A549 (cell line): ENCODE measurements at regions not wholly inside any gene's neighbourhood (a gene's known extent, or its start where the extent isn't known, plus 50 kb on each side); places are given as distances from the start of the nearest gene placed in this dataset.
A peak's percentile ranks its signal among the peaks of the same experiment; 100 is the strongest.
"Not testable (repeated sequence)": the region's sequence is repeated elsewhere in the genome, so short reads cannot be mapped to it uniquely, and the experiment has no call there.

Experiments used
- ATAC-seq, 2 experiments: fragments of 200-7000 bp in 1 of 2; fragments of >200 bp in 1 of 2; cut with Nextera tagmentation in 1 of 2; cut with Tn5 transposase in 1 of 2; 3 replicates each; pipeline versions ENCODE4 v1.8.0 to v1.9.1; 2018 to 2020; ENCODE audit warnings: mild to moderate bottlenecking in 1 of 2, moderate library complexity in 1 of 2
- CTCF ChIA-PET: fragments of 300-600 bp; sonication (Branson Sonifier 250); formaldehyde crosslinking; extraction: SDS; loops from one replicate; lab custom pipeline; 2021; ENCODE audit warnings: antibody characterized with exemption, inconsistent platforms; lab: Yijun Ruan, JAX
- POLR2A ChIA-PET: fragments of 350-600 bp; formaldehyde crosslinking; extraction: SDS; loops from one replicate; lab custom pipeline; 2021; ENCODE audit warnings: antibody characterized with exemption, inconsistent platforms; lab: Yijun Ruan, JAX
- DNase-seq, 2 experiments: peaks; one replicate each; pipeline versions ENCODE4 v3.0.0 to v3.0.0-alpha.2; 2011 to 2016; ENCODE audit warnings: low read depth in 1 of 2, low spot score in 1 of 2
- FAIRE-seq: peaks from 2 replicates; lab custom pipeline; 2011; peaks lifted over from hg19 to GRCh38; lab: Jason Lieb, UNC
- H3K27ac ChIP-seq, 2 experiments: fragments of >200 bp; sonication (Bioruptor Twin); formaldehyde crosslinking; 3 replicates each; pipeline ENCODE4 v1.5.1; 2016 to 2017
- H3K4me1 ChIP-seq: fragments of >200 bp; sonication (Bioruptor Twin); formaldehyde crosslinking; 3 replicates; pipeline ENCODE4 v1.6.1; 2016
- H3K4me2 ChIP-seq: fragments of >200 bp; sonication (Bioruptor Twin); formaldehyde crosslinking; 3 replicates; pipeline ENCODE4 v1.6.1; 2016
- H3K4me3 ChIP-seq: fragments of >200 bp; sonication (Bioruptor Twin); formaldehyde crosslinking; 3 replicates; pipeline ENCODE4 v1.5.1; 2016
- H3K9me3 ChIP-seq: fragments of >200 bp; sonication (Bioruptor Twin); formaldehyde crosslinking; 3 replicates; pipeline ENCODE4 v1.6.1; 2016
- CHD4 ChIP-seq: fragments of 200-600 bp; sonication (generic); IDR thresholded peaks from 2 replicates; pipeline ENCODE4 v1.6.1; 2016; ENCODE audit warnings: antibody characterized with exemption, mild to moderate bottlenecking, borderline replicate concordance
- HOXB5 ChIP-seq: fragments of 250-450 bp; sonication (Bioruptor Pico); IDR thresholded peaks from 2 replicates; pipeline ENCODE4 v1.5.0; 2020; ENCODE audit warnings: mild to moderate bottlenecking, moderate library complexity
- JUNB ChIP-seq: fragments of >200 bp; sonication (Bioruptor Twin); formaldehyde crosslinking; IDR thresholded peaks from 2 replicates; pipeline ENCODE4 v1.6.1; 2016
- KDM1A ChIP-seq: fragments of 200-600 bp; sonication (generic); IDR thresholded peaks from 2 replicates; pipeline ENCODE4 v1.6.1; 2016; ENCODE audit warnings: low read depth, mild to moderate bottlenecking
- MAZ ChIP-seq: fragments of 150-350 bp; IDR thresholded peaks from 2 replicates; pipeline ENCODE4 v1.6.1; 2014; ENCODE audit warnings: antibody characterized with exemption, low read depth, low read length, borderline replicate concordance
- MYC ChIP-seq: IDR thresholded peaks from 2 replicates; pipeline ENCODE4 v1.6.1; 2012; ENCODE audit warnings: mild to moderate bottlenecking, inconsistent platforms, low read length, improper control_type of control experiment, borderline replicate concordance
- RCOR1 ChIP-seq: fragments of 150-350 bp; IDR thresholded peaks from 2 replicates; pipeline ENCODE4 v1.6.1; 2014; ENCODE audit warnings: antibody characterized with exemption, low read length, low read depth
- ZFP36 ChIP-seq: fragments of 450-650 bp; IDR thresholded peaks from 2 replicates; pipeline ENCODE4 v1.6.1; 2014; ENCODE audit warnings: borderline replicate concordance; ENCODE audit not compliant: partially characterized antibody
- ZNF302 ChIP-seq: fragments of 250-450 bp; sonication (Bioruptor Pico); IDR thresholded peaks from 2 replicates; pipeline ENCODE4 v1.9.0; 2021; ENCODE audit warnings: inconsistent platforms, mild to moderate bottlenecking, moderate library complexity
- WGBS: methylation state at CpG from one replicate; pipeline ENCODE4 v1.1.6; 2017; ENCODE audit errors: missing lambda C conversion rate; 5-methylcytosine and 5-hydroxymethylcytosine counted together
- TF ChIP-seq, protein P1 (sequence below): fragments of 200-600 bp; sonication (generic); IDR thresholded peaks from 2 replicates; pipeline ENCODE4 v1.6.1; 2016; ENCODE audit warnings: antibody characterized with exemption, mild to moderate bottlenecking, moderate library complexity
- TF ChIP-seq, protein P2 (sequence below): IDR thresholded peaks from 2 replicates; pipeline ENCODE4 v1.6.1; 2012

DNA sequence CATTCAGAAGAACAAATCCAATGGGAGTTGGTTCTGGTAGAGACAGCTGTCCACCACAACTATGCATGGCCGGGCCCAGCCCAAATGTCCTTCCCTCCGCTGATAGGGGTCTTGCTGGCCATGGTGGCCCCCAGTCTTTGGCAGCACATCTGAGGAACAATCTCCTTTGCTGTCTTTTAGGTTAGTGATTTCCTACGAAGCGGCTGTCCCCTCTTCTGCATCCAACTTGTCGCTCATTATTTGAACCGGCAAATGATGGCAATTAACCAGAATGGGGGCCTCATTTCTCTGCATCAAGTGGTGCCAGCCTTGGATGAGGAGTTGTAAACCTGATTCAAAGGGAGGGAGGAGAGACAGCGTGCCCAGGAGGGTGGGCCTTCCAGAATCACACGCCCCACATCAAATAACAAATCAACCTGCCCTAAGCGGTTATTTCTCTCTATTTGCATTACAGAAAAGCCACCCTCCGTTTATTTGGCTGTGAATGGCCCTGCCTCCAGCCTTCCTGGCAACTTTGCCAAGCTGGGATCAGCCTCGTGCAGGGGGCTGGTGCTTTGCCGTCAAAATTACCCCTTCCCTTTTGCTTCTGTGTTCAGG lies 156.5 kb downstream of the RGS9 start:
- no peak for DNase-seq
- no peak for TF ChIP-seq MYC
- TF ChIP-seq JUNB: no peak
- TF ChIP-seq CHD4: no peak
- no peak for FAIRE-seq
- H3K9me3 ChIP-seq: no peaks in the 10 kb centered on the region
- H3K4me1 ChIP-seq: no peaks in the 10 kb centered on the region
- 67% methylated on average over 12 of the region's 12 CpGs for WGBS
- H3K4me2 ChIP-seq: no peak overlapping the region
- peak in 1 of 2 experiments; percentile 30; a peak in 2 of 6 replicates for ATAC-seq
- ChIA-PET POLR2A (no interaction called here), CTCF (interaction anchor here (0.6 to 6.2 kb wide), 64 partner anchors 8 to 1609 kb away, joined by 3 to 101 read pairs (median 4); no protein-coding TSS in a partner anchor)
- H3K27ac ChIP-seq: no peak overlapping the region
- H3K4me3 ChIP-seq: no peak overlapping the region

DNA sequence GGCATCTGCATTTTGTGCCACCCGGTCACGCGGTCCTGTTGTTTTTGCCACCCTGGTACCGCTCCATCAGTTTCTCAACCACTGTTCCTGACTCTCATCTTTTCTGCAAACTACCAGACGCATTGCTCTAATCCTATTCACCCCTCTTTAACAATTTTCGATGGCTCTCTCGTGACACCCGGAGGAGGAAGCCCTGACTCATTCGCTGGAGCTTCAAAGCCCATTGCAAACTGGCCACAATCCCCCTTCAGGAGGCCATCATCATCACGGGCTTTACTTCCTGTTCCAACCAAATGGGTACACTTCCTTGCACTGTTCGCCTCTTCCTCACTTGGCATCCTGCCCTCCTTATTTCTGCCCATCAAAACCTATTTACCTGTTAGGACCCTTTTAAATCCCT lies 155.3 kb downstream of the RGS9 start:
- H3K4me3 ChIP-seq: no peak overlapping the region
- no peaks in the 10 kb centered on the region for H3K4me1 ChIP-seq
- DNase-seq (no peak), FAIRE-seq (no peak), ATAC-seq (no peak)
- ChIA-PET POLR2A (no interaction called here), CTCF (interaction anchor here (0.8 to 6.2 kb wide), 11 partner anchors 11 to 873 kb away, joined by 3 to 101 read pairs (median 8); no protein-coding TSS in a partner anchor)
- no peak overlapping the region for H3K27ac ChIP-seq
- TF ChIP-seq, protein P1, sequence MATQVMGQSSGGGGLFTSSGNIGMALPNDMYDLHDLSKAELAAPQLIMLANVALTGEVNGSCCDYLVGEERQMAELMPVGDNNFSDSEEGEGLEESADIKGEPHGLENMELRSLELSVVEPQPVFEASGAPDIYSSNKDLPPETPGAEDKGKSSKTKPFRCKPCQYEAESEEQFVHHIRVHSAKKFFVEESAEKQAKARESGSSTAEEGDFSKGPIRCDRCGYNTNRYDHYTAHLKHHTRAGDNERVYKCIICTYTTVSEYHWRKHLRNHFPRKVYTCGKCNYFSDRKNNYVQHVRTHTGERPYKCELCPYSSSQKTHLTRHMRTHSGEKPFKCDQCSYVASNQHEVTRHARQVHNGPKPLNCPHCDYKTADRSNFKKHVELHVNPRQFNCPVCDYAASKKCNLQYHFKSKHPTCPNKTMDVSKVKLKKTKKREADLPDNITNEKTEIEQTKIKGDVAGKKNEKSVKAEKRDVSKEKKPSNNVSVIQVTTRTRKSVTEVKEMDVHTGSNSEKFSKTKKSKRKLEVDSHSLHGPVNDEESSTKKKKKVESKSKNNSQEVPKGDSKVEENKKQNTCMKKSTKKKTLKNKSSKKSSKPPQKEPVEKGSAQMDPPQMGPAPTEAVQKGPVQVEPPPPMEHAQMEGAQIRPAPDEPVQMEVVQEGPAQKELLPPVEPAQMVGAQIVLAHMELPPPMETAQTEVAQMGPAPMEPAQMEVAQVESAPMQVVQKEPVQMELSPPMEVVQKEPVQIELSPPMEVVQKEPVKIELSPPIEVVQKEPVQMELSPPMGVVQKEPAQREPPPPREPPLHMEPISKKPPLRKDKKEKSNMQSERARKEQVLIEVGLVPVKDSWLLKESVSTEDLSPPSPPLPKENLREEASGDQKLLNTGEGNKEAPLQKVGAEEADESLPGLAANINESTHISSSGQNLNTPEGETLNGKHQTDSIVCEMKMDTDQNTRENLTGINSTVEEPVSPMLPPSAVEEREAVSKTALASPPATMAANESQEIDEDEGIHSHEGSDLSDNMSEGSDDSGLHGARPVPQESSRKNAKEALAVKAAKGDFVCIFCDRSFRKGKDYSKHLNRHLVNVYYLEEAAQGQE: no peak
- TF ChIP-seq RCOR1: no peak
- no peak for TF ChIP-seq MAZ
- TF ChIP-seq, protein P2, sequence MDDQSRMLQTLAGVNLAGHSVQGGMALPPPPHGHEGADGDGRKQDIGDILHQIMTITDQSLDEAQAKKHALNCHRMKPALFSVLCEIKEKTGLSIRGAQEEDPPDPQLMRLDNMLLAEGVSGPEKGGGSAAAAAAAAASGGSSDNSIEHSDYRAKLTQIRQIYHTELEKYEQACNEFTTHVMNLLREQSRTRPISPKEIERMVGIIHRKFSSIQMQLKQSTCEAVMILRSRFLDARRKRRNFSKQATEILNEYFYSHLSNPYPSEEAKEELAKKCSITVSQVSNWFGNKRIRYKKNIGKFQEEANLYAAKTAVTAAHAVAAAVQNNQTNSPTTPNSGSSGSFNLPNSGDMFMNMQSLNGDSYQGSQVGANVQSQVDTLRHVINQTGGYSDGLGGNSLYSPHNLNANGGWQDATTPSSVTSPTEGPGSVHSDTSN: no peak
- no peak for TF ChIP-seq ZNF302 (CRISPR knock-in tag)
- TF ChIP-seq ZFP36: no peak
- no peak for TF ChIP-seq KDM1A
- no peak overlapping the region for H3K4me2 ChIP-seq
- WGBS: 51% methylated on average over 11 of the region's 11 CpGs
- H3K9me3 ChIP-seq: no peaks in the 10 kb centered on the region

DNA sequence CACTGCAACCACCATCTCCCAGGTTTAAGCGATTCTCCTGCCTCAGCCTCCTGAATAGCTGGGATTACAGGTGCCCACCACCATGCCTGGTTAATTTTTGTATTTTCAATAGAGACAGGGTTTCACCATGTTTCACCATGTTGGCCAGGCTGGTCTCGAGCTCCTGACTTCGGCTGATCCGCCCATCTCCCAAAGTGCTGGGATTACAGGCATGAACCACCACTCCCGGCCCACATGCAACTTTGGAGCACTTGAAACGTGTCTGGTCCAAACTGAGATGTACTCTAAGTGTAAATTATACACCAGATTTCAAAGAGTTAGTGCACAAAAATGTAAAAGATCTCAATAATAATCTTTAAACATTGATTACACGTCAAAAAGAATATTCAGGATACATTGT lies 154.1 kb downstream of the RGS9 start:
- WGBS: 55% methylated on average over 7 of the region's 7 CpGs
- ATAC-seq, DNase-seq, H3K4me1 ChIP-seq, H3K9me3 ChIP-seq, FAIRE-seq, H3K4me3 ChIP-seq, H3K4me2 ChIP-seq, POLR2A ChIA-PET, H3K27ac ChIP-seq: not testable (repeated sequence)
- CTCF ChIA-PET: interaction anchor here (5.6 to 6.2 kb wide), 2 partner anchors 14 to 875 kb away, joined by 41 to 101 read pairs; no protein-coding TSS in a partner anchor

DNA sequence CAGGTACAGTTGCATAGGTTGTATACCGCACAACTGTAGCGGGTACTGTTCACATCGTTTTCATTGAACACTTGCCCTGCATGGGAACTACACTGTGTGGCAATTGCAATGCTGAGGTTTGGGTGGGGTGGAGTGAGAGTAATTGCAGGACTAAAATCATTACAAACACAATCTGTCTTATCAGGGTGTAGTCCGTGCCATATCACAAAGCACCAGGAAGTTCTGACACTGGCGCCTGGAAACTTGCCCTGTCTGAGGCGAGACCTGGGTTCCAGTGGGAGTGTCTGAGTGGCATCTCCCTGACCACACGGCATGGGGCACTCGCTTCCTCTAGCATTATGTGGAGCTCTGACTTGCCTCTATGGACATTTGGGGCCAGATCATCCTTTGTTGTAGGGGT lies 153.4 kb downstream of the RGS9 start:
- ChIA-PET CTCF (interaction anchor here (1.7 to 6.2 kb wide), 3 partner anchors 13 to 875 kb away, joined by 4 to 101 read pairs (median 41); no protein-coding TSS in a partner anchor), POLR2A (interaction anchor here (0.6 kb wide), 1 partner anchor 460 kb away, joined by 4 read pairs; no protein-coding TSS in a partner anchor)
- 82% methylated on average over 8 of the region's 8 CpGs for WGBS
- H3K4me1 ChIP-seq: no peaks in the 10 kb centered on the region
- DNase-seq (no peak), ATAC-seq (no peak), FAIRE-seq (no peak)
- H3K27ac ChIP-seq: no peak overlapping the region
- no peak overlapping the region for H3K4me2 ChIP-seq
- no peak overlapping the region for H3K4me3 ChIP-seq
- H3K9me3 ChIP-seq: no peaks in the 10 kb centered on the region
- TF ChIP-seq HOXB5 (CRISPR knock-in tag): no peak
